ENCODE measurements at regions not wholly inside any gene's neighbourhood (a gene's known extent, or its start where the extent isn't known, plus 50 kb on each side); places are given as distances from the start of the nearest gene placed in this dataset.

DNA sequence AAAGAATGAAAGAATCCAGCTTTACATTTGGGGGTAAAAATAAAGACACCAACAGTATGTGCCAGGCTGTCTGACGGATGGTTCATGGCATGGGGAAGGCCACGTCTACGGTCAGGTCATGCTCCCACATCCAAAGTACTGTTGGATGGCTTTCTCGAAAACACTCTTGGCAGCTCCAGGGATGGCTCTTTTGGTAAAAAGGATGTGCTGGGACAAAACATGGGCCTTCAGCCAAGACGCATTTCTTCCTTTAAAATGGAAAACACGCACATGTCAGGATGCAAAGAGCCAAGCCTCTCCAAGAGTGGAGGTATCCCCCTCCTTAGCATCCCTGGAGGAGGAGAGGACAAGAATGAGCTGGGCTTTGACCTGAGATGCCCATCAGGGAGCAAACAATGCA, 376.5 kb upstream of the KLHL29 start:
- TF ChIP-seq, protein P1, sequence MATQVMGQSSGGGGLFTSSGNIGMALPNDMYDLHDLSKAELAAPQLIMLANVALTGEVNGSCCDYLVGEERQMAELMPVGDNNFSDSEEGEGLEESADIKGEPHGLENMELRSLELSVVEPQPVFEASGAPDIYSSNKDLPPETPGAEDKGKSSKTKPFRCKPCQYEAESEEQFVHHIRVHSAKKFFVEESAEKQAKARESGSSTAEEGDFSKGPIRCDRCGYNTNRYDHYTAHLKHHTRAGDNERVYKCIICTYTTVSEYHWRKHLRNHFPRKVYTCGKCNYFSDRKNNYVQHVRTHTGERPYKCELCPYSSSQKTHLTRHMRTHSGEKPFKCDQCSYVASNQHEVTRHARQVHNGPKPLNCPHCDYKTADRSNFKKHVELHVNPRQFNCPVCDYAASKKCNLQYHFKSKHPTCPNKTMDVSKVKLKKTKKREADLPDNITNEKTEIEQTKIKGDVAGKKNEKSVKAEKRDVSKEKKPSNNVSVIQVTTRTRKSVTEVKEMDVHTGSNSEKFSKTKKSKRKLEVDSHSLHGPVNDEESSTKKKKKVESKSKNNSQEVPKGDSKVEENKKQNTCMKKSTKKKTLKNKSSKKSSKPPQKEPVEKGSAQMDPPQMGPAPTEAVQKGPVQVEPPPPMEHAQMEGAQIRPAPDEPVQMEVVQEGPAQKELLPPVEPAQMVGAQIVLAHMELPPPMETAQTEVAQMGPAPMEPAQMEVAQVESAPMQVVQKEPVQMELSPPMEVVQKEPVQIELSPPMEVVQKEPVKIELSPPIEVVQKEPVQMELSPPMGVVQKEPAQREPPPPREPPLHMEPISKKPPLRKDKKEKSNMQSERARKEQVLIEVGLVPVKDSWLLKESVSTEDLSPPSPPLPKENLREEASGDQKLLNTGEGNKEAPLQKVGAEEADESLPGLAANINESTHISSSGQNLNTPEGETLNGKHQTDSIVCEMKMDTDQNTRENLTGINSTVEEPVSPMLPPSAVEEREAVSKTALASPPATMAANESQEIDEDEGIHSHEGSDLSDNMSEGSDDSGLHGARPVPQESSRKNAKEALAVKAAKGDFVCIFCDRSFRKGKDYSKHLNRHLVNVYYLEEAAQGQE (IDR thresholded peaks at IDR 0.05; ENCODE audit: insufficient read depth in 1 of 2, low read depth in 2 of 2, low read length in 2 of 2): no peak
- TF ChIP-seq POLR2AphosphoS5 (IDR thresholded peaks at IDR 0.05; ENCODE audit: low read depth, low read length) (no peak), TAF1 (IDR thresholded peaks at IDR 0.05; ENCODE audit: borderline replicate concordance, insufficient read depth, low read length) (no peak), SIN3A (IDR thresholded peaks at IDR 0.05; ENCODE audit: borderline replicate concordance, insufficient read depth, low read length) (no peak)

Data from PFSK-1 (cell line).